ENCODE measurements at regions not wholly inside any gene's neighbourhood (a gene's known extent, or its start where the extent isn't known, plus 50 kb on each side); places are given as distances from the start of the nearest gene placed in this dataset.

GRCh38 chr12:41778934-41779333 is 365.7 kb downstream of the GXYLT1 start:
- TF ChIP-seq CTCF (IDR thresholded peaks at IDR 0.05; ENCODE audit: low read depth, low read length): no peak
- no peak for TF ChIP-seq EZH2phosphoT487 (IDR thresholded peaks at IDR 0.05; ENCODE audit: low read depth)
- Histone ChIP-seq H3K9ac (ENCODE audit: low read length) (no peak overlapping the region), H3K79me2 (ENCODE audit: low read length) (no peaks in the 10 kb centered on the region), H3K27me3 (ENCODE audit: low read depth, low read length) (no peaks in the 10 kb centered on the region), H4K20me1 (ENCODE audit: insufficient read depth, low read length) (no peaks in the 10 kb centered on the region), H3K4me3 (ENCODE audit: low read length) (no peak overlapping the region), H2AFZ (ENCODE audit: low read depth, low read length) (no peak overlapping the region), H3K27ac (ENCODE audit: low read length) (no peak overlapping the region), H3K4me2 (ENCODE audit: low read length) (no peak overlapping the region), H3K9me3 (ENCODE audit: insufficient read depth, low read length) (no peaks in the 10 kb centered on the region), H3K36me3 (replicated peaks; ENCODE audit: low read depth, low read length) (no peaks in the 10 kb centered on the region), H3K4me1 (ENCODE audit: low read length) (no peaks in the 10 kb centered on the region)

- no peaks in the 10 kb centered on the region for H4K20me1 ChIP-seq (ENCODE audit: insufficient read depth, low read length)
- H3K9me3 ChIP-seq (ENCODE audit: insufficient read depth, low read length): no peaks in the 10 kb centered on the region
- H3K9ac ChIP-seq (ENCODE audit: low read length): no peak overlapping the region
- no peak overlapping the region for H2AFZ ChIP-seq (ENCODE audit: low read depth, low read length)
- H3K4me1 ChIP-seq (ENCODE audit: low read length): peaks cover 2% of the 10 kb centered on the region; the same call in 1 of the 2 replicates
- no peak for TF ChIP-seq CTCF (IDR thresholded peaks at IDR 0.05; ENCODE audit: low read depth, low read length)
- no peak for TF ChIP-seq EZH2phosphoT487 (IDR thresholded peaks at IDR 0.05; ENCODE audit: low read depth)
- no peaks in the 10 kb centered on the region for H3K36me3 ChIP-seq (replicated peaks; ENCODE audit: low read depth, low read length)
- no peaks in the 10 kb centered on the region for H3K79me2 ChIP-seq (ENCODE audit: low read length)
- no peak overlapping the region for H3K27ac ChIP-seq (ENCODE audit: low read length)
- H3K27me3 ChIP-seq (ENCODE audit: low read depth, low read length): no peaks in the 10 kb centered on the region
- H3K4me3 ChIP-seq (ENCODE audit: low read length): no peak overlapping the region
- no peak overlapping the region for H3K4me2 ChIP-seq (ENCODE audit: low read length)
Measured at GRCh38 chr12:41777064-41777790, 367.4 kb downstream of the GXYLT1 start.

GRCh38 chr12:41772478-41772877 is 372.2 kb downstream of the GXYLT1 start:
- Histone ChIP-seq H3K9ac (ENCODE audit: low read length) (no peak overlapping the region), H2AFZ (ENCODE audit: low read depth, low read length) (no peak overlapping the region), H3K4me2 (ENCODE audit: low read length) (no peak overlapping the region), H3K36me3 (replicated peaks; ENCODE audit: low read depth, low read length) (no peaks in the 10 kb centered on the region), H3K9me3 (ENCODE audit: insufficient read depth, low read length) (no peaks in the 10 kb centered on the region), H4K20me1 (ENCODE audit: insufficient read depth, low read length) (no peaks in the 10 kb centered on the region), H3K4me1 (ENCODE audit: low read length) (peaks cover 10% of the 10 kb centered on the region; the same call in 1 of the 2 replicates), H3K27ac (ENCODE audit: low read length) (no peak overlapping the region), H3K4me3 (ENCODE audit: low read length) (no peak overlapping the region), H3K79me2 (ENCODE audit: low read length) (no peaks in the 10 kb centered on the region), H3K27me3 (ENCODE audit: low read depth, low read length) (no peaks in the 10 kb centered on the region)
- TF ChIP-seq CTCF (IDR thresholded peaks at IDR 0.05; ENCODE audit: low read depth, low read length) (no peak), EZH2phosphoT487 (IDR thresholded peaks at IDR 0.05; ENCODE audit: low read depth) (no peak)

- Histone ChIP-seq H3K4me2 (ENCODE audit: low read length) (no peak overlapping the region), H3K27me3 (ENCODE audit: low read depth, low read length) (peaks cover 6% of the 10 kb centered on the region; the same call in 1 of the 2 replicates), H3K9ac (ENCODE audit: low read length) (no peak overlapping the region), H3K4me1 (ENCODE audit: low read length) (peaks cover 15% of the 10 kb centered on the region; the same call in 1 of the 2 replicates), H3K9me3 (ENCODE audit: insufficient read depth, low read length) (no peaks in the 10 kb centered on the region), H3K4me3 (ENCODE audit: low read length) (no peak overlapping the region), H3K79me2 (ENCODE audit: low read length) (no peaks in the 10 kb centered on the region), H3K27ac (ENCODE audit: low read length) (no peak overlapping the region), H3K36me3 (replicated peaks; ENCODE audit: low read depth, low read length) (no peaks in the 10 kb centered on the region), H4K20me1 (ENCODE audit: insufficient read depth, low read length) (no peaks in the 10 kb centered on the region), H2AFZ (ENCODE audit: low read depth, low read length) (no peak overlapping the region)
- TF ChIP-seq EZH2phosphoT487 (IDR thresholded peaks at IDR 0.05; ENCODE audit: low read depth): no peak
- TF ChIP-seq CTCF (IDR thresholded peaks at IDR 0.05; ENCODE audit: low read depth, low read length): no peak
Measured at GRCh38 chr12:41769810-41770209, 374.9 kb downstream of the GXYLT1 start.
